Ishikawa (cell line): ENCODE measurements at regions not wholly inside any gene's neighbourhood (a gene's known extent, or its start where the extent isn't known, plus 50 kb on each side); places are given as distances from the start of the nearest gene placed in this dataset.

Experiments used
- CEBPB ChIP-seq: IDR thresholded peaks from 2 replicates; pipeline ENCODE4 v1.6.1; 2012
- CREB1 ChIP-seq: IDR thresholded peaks from 2 replicates; pipeline ENCODE4 v1.6.1; 2012; ENCODE audit warnings: low read depth
- EGR1 ChIP-seq: IDR thresholded peaks from 2 replicates; pipeline ENCODE4 v1.6.1; 2012
- EP300 ChIP-seq: IDR thresholded peaks from 2 replicates; pipeline ENCODE4 v1.6.1; 2012; ENCODE audit warnings: borderline replicate concordance
- FOXM1 ChIP-seq: IDR thresholded peaks from 2 replicates; pipeline ENCODE4 v1.6.1; 2012; ENCODE audit warnings: low read depth, borderline replicate concordance
- MAX ChIP-seq: IDR thresholded peaks from 2 replicates; pipeline ENCODE4 v1.6.1; 2012
- NFIC ChIP-seq: IDR thresholded peaks from 2 replicates; pipeline ENCODE4 v1.6.1; 2012
- RAD21 ChIP-seq: IDR thresholded peaks from 2 replicates; pipeline ENCODE4 v1.6.1; 2012; ENCODE audit warnings: low read depth
- REST ChIP-seq: IDR thresholded peaks from 2 replicates; pipeline ENCODE4 v1.6.1; 2012; ENCODE audit warnings: low read depth, mild to moderate bottlenecking
- TAF1 ChIP-seq: IDR thresholded peaks from 2 replicates; pipeline ENCODE4 v1.6.1; 2012; ENCODE audit warnings: low read depth, mild to moderate bottlenecking
- TCF12 ChIP-seq: IDR thresholded peaks from 2 replicates; pipeline ENCODE4 v1.6.1; 2012; ENCODE audit warnings: low read depth
- TEAD4 ChIP-seq: IDR thresholded peaks from 2 replicates; pipeline ENCODE4 v1.6.1; 2012
- USF1 ChIP-seq: IDR thresholded peaks from 2 replicates; pipeline ENCODE4 v1.6.1; 2012
- YY1 ChIP-seq: IDR thresholded peaks from 2 replicates; pipeline ENCODE4 v1.6.1; 2012; ENCODE audit warnings: low read depth
- ZBTB7A ChIP-seq: IDR thresholded peaks from 2 replicates; pipeline ENCODE4 v1.6.1; 2012; ENCODE audit warnings: low read depth

GRCh38 chr2:142521492-142521891, 356.0 kb upstream of the KYNU start:
- TF ChIP-seq RAD21 (no peak), ZBTB7A (no peak), YY1 (no peak), MAX (no peak), TAF1 (no peak), EP300 (no peak), USF1 (no peak), EGR1 (no peak), CEBPB (no peak), NFIC (no peak), FOXM1 (no peak), CREB1 (no peak), TCF12 (no peak), TEAD4 (no peak), REST (no peak)

- TF ChIP-seq EGR1 (no peak), USF1 (no peak), MAX (no peak), RAD21 (no peak), CREB1 (no peak), FOXM1 (no peak), ZBTB7A (no peak), REST (no peak), CEBPB (no peak), TAF1 (no peak)
Observed at GRCh38 chr2:142515493-142515892, 362.0 kb upstream of the KYNU start.

- TF ChIP-seq MAX (no peak), FOXM1 (no peak), NFIC (no peak), EP300 (no peak), ZBTB7A (no peak), USF1 (no peak), TCF12 (no peak), CEBPB (no peak), TAF1 (no peak), TEAD4 (no peak), RAD21 (no peak), EGR1 (no peak), CREB1 (no peak), REST (no peak)
Observed at GRCh38 chr2:142509401-142509800, 368.1 kb upstream of the KYNU start.

- TF ChIP-seq TEAD4 (no peak), USF1 (no peak), YY1 (no peak), MAX (no peak), EP300 (no peak), EGR1 (no peak), NFIC (no peak)
Observed at GRCh38 chr2:142504754-142505153, 372.7 kb upstream of the KYNU start.
